HG03039 (cell line): ENCODE measurements at regions not wholly inside any gene's neighbourhood (a gene's known extent, or its start where the extent isn't known, plus 50 kb on each side); places are given as distances from the start of the nearest gene placed in this dataset.
"Not testable (repeated sequence)": the region's sequence is repeated elsewhere in the genome, so short reads cannot be mapped to it uniquely, and the experiment has no call there.

Experiments
- ATAC-seq: cut with Tn5 transposase; IDR thresholded peaks from one replicate; pipeline ENCODE4 v1.9.1; 2021; ENCODE audit warnings: mild to moderate bottlenecking, moderate library complexity; ENCODE audit not compliant: unreplicated experiment

DNA sequence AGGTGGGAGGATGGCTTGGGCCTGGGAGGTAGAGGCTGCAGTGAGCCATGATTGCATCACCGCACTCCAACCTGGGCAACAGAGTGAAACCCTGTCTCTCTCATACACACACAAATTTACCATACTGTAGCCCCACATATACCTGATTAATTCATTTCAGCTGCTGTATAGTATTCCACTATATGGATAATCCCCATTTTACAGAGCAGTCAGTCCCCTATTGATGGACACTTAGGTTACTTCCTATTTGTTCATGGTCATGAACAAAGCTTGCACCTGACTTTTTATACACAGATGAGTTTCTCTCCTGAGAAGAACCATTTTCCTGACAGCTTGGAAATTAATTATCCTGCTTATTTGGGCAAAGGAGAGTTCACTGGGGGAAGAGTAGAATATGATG, 59.2 kb downstream of the EMX2 start:
- no peak for ATAC-seq

DNA sequence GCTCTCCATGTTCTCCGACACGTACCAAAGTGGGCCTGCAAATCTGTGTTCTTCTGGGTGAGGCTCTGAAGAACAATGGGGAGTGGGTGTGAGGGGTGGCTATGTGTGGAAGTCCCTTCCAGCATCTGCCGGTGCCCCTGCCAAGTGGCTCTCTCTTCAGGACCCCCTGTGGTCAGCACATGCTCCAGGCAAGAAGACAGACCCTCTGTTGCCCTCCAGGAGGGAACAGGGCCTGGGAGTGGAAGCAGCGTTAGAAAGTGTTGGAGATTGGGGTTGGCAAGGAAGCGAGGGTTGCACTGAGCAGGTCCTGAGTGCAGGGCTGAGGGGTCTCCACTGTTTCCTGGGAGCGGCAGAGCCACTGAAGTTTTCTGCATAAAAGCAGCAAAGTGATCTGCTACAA, 60.5 kb downstream of the EMX2 start:
- ATAC-seq: no peak

DNA sequence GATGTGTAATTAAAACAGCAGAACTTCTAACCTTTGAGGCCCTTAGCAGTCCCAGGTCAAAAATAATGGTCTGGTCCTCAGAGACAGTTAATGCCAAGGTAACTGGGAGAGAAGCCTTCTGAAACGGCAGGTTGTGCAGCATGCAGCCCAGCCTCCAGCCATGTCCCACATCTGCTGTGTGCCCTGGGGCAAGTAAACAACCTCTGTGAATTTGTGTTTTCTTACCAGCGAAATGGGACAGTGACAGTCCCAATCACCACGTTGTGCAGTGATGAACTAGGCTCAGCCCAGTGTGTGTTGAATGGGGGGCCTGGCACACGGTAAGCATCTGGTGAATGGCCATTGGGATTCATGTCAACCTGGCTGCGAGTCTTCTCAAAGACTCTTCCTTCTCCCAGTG, 61.2 kb downstream of the EMX2 start:
- ATAC-seq: no peak

GRCh38 chr10:117609095-117609795, 66.7 kb downstream of the EMX2 start:
- ATAC-seq: no peak

GRCh38 chr10:117609796-117610170, 67.2 kb downstream of the EMX2 start:
- ATAC-seq: no peak

GRCh38 chr10:117610321-117610720, 67.8 kb downstream of the EMX2 start:
- no peak for ATAC-seq

DNA sequence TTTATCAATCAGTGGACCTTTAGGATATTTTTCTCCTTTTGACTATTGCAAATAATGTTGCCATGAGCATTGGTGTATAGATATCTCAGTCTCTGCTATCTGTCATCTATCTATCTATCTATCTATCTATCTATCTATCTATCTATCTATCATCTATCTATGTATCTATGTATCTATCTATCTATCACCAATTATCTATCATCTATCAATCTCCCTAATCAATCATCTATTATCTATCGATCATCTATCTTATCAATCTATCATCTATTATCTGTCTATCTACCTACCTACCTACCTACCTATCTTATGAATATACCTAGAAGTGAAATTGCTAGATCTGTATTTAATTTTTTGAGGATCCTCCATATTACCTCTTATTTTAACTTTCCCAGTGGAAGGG, 69.6 kb downstream of the EMX2 start:
- ATAC-seq: no peak

DNA sequence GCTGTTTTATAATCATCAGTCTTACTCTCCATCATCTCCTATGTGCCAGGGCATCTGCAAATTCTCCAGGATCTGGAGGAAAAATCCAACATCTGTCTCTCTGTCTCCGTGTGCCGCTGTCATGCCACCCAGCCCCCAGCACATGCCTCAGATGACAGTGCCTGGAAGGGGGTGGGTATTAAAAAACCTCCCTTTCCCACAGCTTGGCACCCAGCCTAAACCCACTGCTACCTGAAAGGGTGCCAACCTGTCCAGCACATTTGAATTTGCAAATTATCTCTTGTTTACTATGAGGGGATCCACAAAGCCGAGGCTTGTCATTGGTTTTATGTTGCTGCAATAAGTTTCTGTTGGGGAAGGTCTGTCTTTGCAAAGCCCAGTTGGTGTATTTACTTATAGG, 73.1 kb downstream of the EMX2 start:
- ATAC-seq: no peak

DNA sequence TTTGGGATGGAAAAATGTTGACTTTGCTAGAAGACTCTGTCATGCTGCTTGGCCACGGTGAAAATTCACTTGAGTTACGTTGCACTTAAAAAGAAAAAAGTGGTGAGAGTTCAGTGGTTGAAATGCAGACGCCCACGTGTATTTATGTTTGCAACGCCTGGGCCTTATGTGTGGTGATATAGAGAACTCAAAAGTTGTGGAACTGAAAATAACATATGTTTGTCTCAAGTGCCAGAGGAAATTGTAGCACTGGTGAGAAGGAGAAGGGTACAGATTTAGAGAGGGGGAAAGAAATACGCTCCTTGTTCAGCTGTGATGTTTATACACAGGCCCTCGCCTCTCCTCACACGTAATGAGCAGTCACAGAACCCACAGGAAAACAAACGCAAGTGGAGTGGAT, 73.6 kb downstream of the EMX2 start:
- no peak for ATAC-seq

DNA sequence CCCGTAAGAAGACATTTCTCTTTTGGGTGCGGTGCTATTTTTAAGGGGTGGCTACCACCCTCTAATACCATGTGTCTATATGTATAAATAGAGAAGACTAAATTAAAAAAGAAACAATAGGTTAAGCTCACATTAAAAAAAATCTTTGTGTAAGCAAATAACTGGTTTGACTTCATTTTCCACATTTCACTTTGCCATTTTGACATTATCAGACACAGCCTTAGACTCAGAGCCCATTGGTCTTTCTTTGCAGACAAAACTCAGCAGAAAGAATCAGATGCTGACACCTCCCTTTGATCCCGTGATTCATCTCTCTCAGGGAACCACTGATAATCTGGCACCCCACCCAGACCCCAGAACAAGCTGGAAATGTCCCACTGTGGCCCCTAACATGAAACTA, 74.5 kb downstream of the EMX2 start:
- ATAC-seq: no peak

- no peak for ATAC-seq
Measured at GRCh38 chr10:117617659-117618058, 75.1 kb downstream of the EMX2 start.

DNA sequence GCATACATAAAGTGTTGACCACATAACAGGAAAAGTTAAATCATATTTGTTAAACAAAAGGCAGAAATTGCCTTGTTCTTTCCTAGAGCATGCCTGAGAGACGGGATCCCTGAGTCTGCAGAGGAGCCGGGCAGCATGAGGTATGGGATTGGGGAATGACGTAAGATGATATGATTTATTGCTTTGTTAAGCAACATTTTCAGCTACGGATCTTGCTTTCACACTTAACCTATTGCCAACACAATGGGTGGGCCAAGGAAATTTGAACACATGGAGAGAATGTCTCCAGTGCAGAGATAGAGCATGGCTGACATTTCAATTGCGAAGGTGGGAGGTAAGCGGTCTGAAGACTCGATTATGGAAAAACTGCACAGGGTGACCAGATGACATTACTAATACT, 76.7 kb downstream of the EMX2 start:
- no peak for ATAC-seq

- no peak for ATAC-seq
Measured at GRCh38 chr10:117619707-117620405, 77.3 kb downstream of the EMX2 start.

GRCh38 chr10:117621196-117621595, 78.7 kb downstream of the EMX2 start:
- no peak for ATAC-seq

DNA sequence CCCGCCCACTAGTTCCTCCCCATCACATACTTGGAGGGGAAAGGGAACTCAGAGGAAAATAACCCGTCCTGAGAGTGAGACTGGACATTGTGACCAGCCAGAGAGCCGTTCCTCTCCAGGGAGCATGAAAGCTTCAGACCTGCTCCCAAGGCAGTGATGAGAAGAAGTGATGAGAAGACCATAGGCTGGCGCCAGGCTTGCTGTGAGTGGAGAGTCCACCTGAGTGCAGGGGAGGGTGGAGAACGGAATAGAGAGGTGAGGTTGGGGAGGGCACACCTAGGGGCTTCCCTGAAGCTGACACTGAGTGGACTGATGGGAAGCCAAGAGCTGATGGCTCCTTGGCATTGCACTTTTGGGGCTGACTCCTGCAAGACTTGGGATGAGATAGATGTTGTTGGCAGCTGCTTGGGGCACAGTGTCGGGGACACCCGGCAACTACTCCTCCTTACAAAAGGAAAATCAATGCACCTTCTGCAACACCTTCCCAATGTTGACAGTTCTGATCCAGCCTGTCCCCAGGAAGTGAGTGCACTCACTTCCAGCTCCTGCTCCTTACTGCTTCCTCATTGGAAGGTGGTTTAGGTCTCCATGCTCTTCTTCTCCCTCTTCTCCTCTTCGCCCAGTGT, 79.4 kb downstream of the EMX2 start:
- ATAC-seq: no peak

DNA sequence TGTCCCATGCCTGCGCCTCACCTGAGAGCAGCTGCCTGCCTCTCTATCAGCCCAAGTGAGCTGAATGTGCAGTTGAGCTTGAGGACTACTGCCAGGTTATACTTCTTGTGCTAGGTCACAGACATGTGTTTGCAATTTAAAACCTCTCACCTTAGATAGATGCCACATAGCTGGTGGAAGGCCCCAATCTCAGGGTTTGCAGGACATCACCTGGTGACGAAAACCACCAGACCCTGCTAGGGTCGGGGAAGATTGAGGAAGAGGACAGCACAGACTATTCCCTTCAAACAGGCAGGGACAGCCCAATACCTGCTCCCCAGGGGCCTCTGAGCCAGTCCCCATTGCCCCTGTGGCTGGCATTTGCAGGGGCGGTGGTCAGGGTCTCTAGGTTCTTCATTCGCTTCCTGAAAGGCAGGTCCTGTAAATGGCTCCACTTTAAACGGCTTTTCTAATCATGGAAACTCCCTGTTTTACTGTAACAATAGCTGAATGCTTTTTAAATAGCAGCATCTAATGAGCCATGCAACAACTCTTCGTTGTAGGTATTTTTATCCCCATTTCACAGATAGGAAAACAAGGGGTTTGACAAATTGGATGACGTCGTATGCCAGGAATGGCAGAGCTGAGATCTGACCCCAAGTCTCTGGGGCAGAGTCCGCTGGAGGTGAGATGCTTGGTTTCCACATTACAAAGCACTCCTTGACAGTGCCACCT, 80.1 kb downstream of the EMX2 start:
- no peak for ATAC-seq

DNA sequence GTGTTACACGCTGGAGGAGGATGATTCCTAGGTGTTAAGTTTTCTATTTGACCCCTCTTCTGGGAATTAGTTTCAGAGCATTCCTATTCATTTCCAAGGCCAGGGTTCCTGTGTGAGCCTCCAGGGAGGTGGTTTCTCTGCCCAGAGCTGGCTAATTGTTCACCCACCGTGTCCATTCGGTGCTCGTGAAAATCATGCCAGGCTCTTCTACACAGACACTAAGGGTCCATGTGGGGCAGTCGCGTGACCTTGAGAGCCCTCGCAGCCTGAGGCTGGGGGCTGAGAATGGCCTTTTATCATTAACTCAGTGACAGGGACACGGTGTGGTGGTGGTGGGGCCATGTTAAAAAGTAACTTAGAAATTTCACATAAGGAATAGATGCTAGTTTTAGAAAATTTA, 83.7 kb downstream of the EMX2 start:
- no peak for ATAC-seq

- ATAC-seq: no peak
Measured at GRCh38 chr10:117627561-117627960, 85.0 kb downstream of the EMX2 start.

- not testable (repeated sequence) for ATAC-seq
Measured at GRCh38 chr10:117629717-117630116, 87.2 kb downstream of the EMX2 start.

- no peak for ATAC-seq
Measured at GRCh38 chr10:117631276-117632145, 89.0 kb downstream of the EMX2 start.

DNA sequence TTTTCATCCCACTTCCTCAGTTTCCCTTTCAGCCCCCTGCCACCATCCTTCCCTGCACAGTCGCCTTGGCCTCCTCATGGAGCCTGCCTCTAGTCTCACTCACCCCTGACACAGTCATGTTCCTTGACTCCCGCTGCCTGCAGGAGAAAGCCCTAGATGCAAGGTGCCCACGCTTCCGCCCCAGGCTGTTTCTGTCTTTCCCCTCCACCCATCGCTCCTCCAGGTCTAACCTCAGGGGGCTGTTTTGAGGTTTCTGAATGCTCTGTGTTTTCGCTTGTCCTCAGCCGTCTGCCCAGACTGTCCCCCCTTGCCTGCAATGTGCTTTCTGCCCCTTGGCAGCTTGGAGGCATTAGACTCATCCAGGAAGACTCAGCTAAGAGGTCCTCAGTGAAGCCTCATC, 89.9 kb downstream of the EMX2 start:
- ATAC-seq: no peak
